Loucy (cell line): ENCODE measurements at regions not wholly inside any gene's neighbourhood (a gene's known extent, or its start where the extent isn't known, plus 50 kb on each side); places are given as distances from the start of the nearest gene placed in this dataset.

Experiments used
- H2AFZ ChIP-seq: fragments of 200-600 bp; sonication (generic); 2 replicates; pipeline ENCODE4 v1.6.0; 2016; ENCODE audit warnings: antibody characterized with exemption, mild to moderate bottlenecking, low read length, moderate library complexity
- H3F3A ChIP-seq: fragments of 200-600 bp; 2 replicates; pipeline ENCODE4 v1.6.0; 2016; ENCODE audit warnings: antibody characterized with exemption, low read depth, mild to moderate bottlenecking
- H3K27me3 ChIP-seq: fragments of 200-600 bp; sonication (generic); 2 replicates; pipeline ENCODE4 v1.6.1; 2014; ENCODE audit warnings: low read length, mild to moderate bottlenecking; ENCODE audit not compliant: insufficient read depth, poor library complexity, severe bottlenecking
- H3K36me3 ChIP-seq: fragments of 200-600 bp; sonication (generic); 2 replicates; pipeline ENCODE4 v1.6.1; 2016; ENCODE audit warnings: low read length; ENCODE audit not compliant: insufficient read depth
- H3K4me1 ChIP-seq: fragments of 200-600 bp; sonication (generic); 2 replicates; pipeline ENCODE4 v1.5.1; 2014; ENCODE audit warnings: low read length, mild to moderate bottlenecking; ENCODE audit not compliant: insufficient read depth, poor library complexity, severe bottlenecking
- H3K4me2 ChIP-seq: fragments of 200-600 bp; sonication (generic); 2 replicates; pipeline ENCODE4 v1.6.0; 2014; ENCODE audit warnings: antibody characterized with exemption, low read length, low read depth, mild to moderate bottlenecking; ENCODE audit not compliant: poor library complexity, severe bottlenecking
- H3K4me3 ChIP-seq: fragments of 200-600 bp; sonication (generic); 2 replicates; pipeline ENCODE4 v1.5.1; 2014; ENCODE audit warnings: low read length, mild to moderate bottlenecking, mixed read lengths; ENCODE audit not compliant: poor library complexity, severe bottlenecking
- H3K79me2 ChIP-seq: fragments of 200-600 bp; sonication (generic); 2 replicates; pipeline ENCODE4 v1.6.1; 2014; ENCODE audit warnings: low read length; ENCODE audit not compliant: insufficient read depth
- H3K9ac ChIP-seq: fragments of 200-600 bp; sonication (generic); 2 replicates; pipeline ENCODE4 v1.6.0; 2014; ENCODE audit warnings: mild to moderate bottlenecking, low read depth, low read length, moderate library complexity; ENCODE audit not compliant: poor library complexity, severe bottlenecking
- H3K9me2 ChIP-seq: fragments of 200-600 bp; sonication (generic); replicated peaks from 2 replicates; pipeline ENCODE4 v1.6.1; 2016; ENCODE audit warnings: low read depth, low read length, mixed read lengths
- H3K9me3 ChIP-seq: fragments of 200-600 bp; sonication (generic); 2 replicates; pipeline ENCODE4 v1.6.1; 2014; ENCODE audit warnings: mild to moderate bottlenecking, antibody characterized with exemption, low read length, low read depth; ENCODE audit not compliant: insufficient read depth
- H4K20me1 ChIP-seq: fragments of 200-600 bp; sonication (generic); 2 replicates; pipeline ENCODE4 v1.6.0; 2014; ENCODE audit warnings: antibody characterized with exemption, low read length, mild to moderate bottlenecking; ENCODE audit not compliant: insufficient read depth, poor library complexity, severe bottlenecking
- CTCF ChIP-seq: fragments of 200-600 bp; sonication (generic); conservative IDR thresholded peaks from 2 replicates; pipeline ENCODE4 v1.5.1; 2014; ENCODE audit warnings: mild to moderate bottlenecking, antibody characterized with exemption, low read length
- EZH2phosphoT487 ChIP-seq: fragments of 200-600 bp; IDR thresholded peaks from 2 replicates; pipeline ENCODE4 v1.6.1; 2018; ENCODE audit warnings: antibody characterized with exemption, mild to moderate bottlenecking, moderate library complexity, borderline replicate concordance

- H3K4me3 ChIP-seq, result no peak overlapping the region
- H3K4me2 ChIP-seq, result no peak overlapping the region
- no peaks in the 10 kb centered on the region for H3K36me3 ChIP-seq
- no peaks in the 10 kb centered on the region for H3K4me1 ChIP-seq
- H3K9me3 ChIP-seq, result no peaks in the 10 kb centered on the region
- no peaks in the 10 kb centered on the region for H3K27me3 ChIP-seq
- no peak for TF ChIP-seq CTCF
- TF ChIP-seq EZH2phosphoT487, result no peak
- no peak overlapping the region for H2AFZ ChIP-seq
- no peaks in the 10 kb centered on the region for H3K79me2 ChIP-seq
- no peaks in the 10 kb centered on the region for H4K20me1 ChIP-seq
- H3K9ac ChIP-seq, result no peak overlapping the region
- H3F3A ChIP-seq, result no peaks in the 10 kb centered on the region
- no peaks in the 10 kb centered on the region for H3K9me2 ChIP-seq
Observed at GRCh38 chr3:86618706-86619105, 372.2 kb downstream of the VGLL3 start.

GRCh38 chr3:86605166-86605565 lies 385.8 kb downstream of the VGLL3 start:
- Histone ChIP-seq H3K79me2 (no peaks in the 10 kb centered on the region), H3K4me1 (no peaks in the 10 kb centered on the region), H4K20me1 (no peaks in the 10 kb centered on the region), H3K36me3 (no peaks in the 10 kb centered on the region), H3K9me3 (no peaks in the 10 kb centered on the region), H3K27me3 (no peaks in the 10 kb centered on the region), H3K9me2 (no peaks in the 10 kb centered on the region), H3K9ac (no peak overlapping the region), H2AFZ (no peak overlapping the region), H3F3A (no peaks in the 10 kb centered on the region), H3K4me2 (no peak overlapping the region), H3K4me3 (no peak overlapping the region)
- TF ChIP-seq EZH2phosphoT487 (no peak), CTCF (no peak)

GRCh38 chr3:86595696-86596095 lies 395.3 kb downstream of the VGLL3 start:
- Histone ChIP-seq H3F3A (no peaks in the 10 kb centered on the region), H3K4me2 (no peak overlapping the region), H3K79me2 (no peaks in the 10 kb centered on the region), H3K4me3 (no peak overlapping the region), H3K27me3 (no peaks in the 10 kb centered on the region), H3K36me3 (no peaks in the 10 kb centered on the region), H3K4me1 (no peaks in the 10 kb centered on the region), H3K9me3 (no peaks in the 10 kb centered on the region), H3K9ac (no peak overlapping the region), H2AFZ (no peak overlapping the region), H4K20me1 (no peaks in the 10 kb centered on the region), H3K9me2 (no peaks in the 10 kb centered on the region)
- no peak for TF ChIP-seq EZH2phosphoT487
- TF ChIP-seq CTCF, result no peak
